ENCODE measurements at regions not wholly inside any gene's neighbourhood (a gene's known extent, or its start where the extent isn't known, plus 50 kb on each side); places are given as distances from the start of the nearest gene placed in this dataset.

DNA sequence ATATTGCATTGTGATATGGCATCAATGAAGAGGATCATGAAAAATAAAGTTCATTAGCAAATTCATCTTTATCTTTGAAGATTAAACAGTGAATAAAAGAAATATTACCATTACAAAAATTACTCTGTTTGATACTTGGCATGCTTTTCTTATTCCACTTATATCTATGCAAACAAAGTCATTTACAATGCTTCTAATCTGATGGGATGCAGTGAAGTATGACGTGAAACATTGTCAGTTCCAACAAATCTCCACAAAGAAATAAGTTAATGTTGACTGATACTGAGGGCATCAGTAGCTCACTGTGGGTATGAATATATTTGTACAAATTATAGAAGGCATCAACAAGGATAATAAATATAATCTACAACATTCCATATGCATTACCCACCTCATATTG lies 672.8 kb upstream of the POT1 start:
- Histone ChIP-seq H3K36me3 (ENCODE audit: low read depth) (no peaks in the 10 kb centered on the region), H3K4me1 (ENCODE audit: insufficient read depth, poor library complexity, severe bottlenecking) (no peaks in the 10 kb centered on the region), H3K27me3 (ENCODE audit: insufficient read depth, poor library complexity, severe bottlenecking) (no peaks in the 10 kb centered on the region), H3K4me3 (ENCODE audit: severe bottlenecking) (no peak overlapping the region), H3K27ac (ENCODE audit: poor library complexity, severe bottlenecking) (no peak overlapping the region), H3K9me3 (ENCODE audit: severe bottlenecking) (no peaks in the 10 kb centered on the region)
- TF ChIP-seq, protein P1, sequence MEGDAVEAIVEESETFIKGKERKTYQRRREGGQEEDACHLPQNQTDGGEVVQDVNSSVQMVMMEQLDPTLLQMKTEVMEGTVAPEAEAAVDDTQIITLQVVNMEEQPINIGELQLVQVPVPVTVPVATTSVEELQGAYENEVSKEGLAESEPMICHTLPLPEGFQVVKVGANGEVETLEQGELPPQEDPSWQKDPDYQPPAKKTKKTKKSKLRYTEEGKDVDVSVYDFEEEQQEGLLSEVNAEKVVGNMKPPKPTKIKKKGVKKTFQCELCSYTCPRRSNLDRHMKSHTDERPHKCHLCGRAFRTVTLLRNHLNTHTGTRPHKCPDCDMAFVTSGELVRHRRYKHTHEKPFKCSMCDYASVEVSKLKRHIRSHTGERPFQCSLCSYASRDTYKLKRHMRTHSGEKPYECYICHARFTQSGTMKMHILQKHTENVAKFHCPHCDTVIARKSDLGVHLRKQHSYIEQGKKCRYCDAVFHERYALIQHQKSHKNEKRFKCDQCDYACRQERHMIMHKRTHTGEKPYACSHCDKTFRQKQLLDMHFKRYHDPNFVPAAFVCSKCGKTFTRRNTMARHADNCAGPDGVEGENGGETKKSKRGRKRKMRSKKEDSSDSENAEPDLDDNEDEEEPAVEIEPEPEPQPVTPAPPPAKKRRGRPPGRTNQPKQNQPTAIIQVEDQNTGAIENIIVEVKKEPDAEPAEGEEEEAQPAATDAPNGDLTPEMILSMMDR (IDR thresholded peaks at IDR 0.05; ENCODE audit: poor library complexity, severe bottlenecking) = no peak
- DNase-seq (ENCODE audit: low spot score) = no peak
- no peak for ATAC-seq (ENCODE audit: low read depth)

DNA sequence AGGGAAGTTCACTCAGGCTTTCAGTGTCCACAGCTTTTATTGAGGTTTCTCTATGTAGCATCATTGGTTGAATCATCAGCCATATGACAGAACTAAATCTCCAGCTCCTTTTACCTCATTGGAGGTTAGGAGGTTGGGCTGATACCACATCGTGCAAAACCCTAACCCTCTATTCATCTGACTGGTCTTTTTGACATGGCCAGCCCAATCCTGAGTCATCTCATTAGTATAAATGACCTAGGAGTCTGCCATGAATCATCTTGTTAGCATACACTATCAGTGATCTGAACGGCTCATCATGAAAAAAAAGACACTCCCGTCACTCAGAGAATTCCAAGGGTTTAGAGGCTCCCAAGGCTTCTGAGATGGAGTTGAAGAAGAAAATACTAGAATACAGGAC lies 669.8 kb upstream of the POT1 start:
- Histone ChIP-seq H3K27me3 (ENCODE audit: insufficient read depth, poor library complexity, severe bottlenecking) (no peaks in the 10 kb centered on the region), H3K4me3 (ENCODE audit: severe bottlenecking) (no peak overlapping the region), H3K9me3 (ENCODE audit: severe bottlenecking) (no peaks in the 10 kb centered on the region), H3K4me1 (ENCODE audit: insufficient read depth, poor library complexity, severe bottlenecking) (no peaks in the 10 kb centered on the region), H3K27ac (ENCODE audit: poor library complexity, severe bottlenecking) (no peak overlapping the region), H3K36me3 (ENCODE audit: low read depth) (no peaks in the 10 kb centered on the region)
- TF ChIP-seq, protein P1 (IDR thresholded peaks at IDR 0.05; ENCODE audit: poor library complexity, severe bottlenecking) = no peak
- no peak for DNase-seq (ENCODE audit: low spot score)
- peak; percentile 44; the same call in 2 of the 3 replicates for ATAC-seq (ENCODE audit: low read depth)

DNA sequence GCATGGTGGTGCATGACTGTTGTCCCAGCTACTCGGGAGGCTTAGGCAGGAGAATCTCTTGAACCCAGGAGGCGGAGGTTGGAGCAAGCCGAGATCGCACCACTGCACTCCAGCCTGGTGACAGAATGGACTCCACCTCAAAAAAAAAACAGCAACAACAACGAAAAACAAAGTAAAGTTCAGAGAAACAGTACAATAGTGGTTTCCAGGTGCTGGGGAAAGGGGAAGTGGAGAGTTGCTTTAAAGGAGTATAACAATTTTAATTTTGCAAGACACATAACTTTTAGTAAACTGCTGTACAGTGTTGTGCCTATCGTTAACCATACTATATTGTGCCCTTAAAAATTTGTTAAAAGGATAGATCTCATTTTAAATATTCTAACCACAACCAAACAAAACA lies 662.7 kb upstream of the POT1 start:
- Histone ChIP-seq H3K4me3 (ENCODE audit: severe bottlenecking) (no peak overlapping the region), H3K27ac (ENCODE audit: poor library complexity, severe bottlenecking) (no peak overlapping the region), H3K27me3 (ENCODE audit: insufficient read depth, poor library complexity, severe bottlenecking) (no peaks in the 10 kb centered on the region), H3K9me3 (ENCODE audit: severe bottlenecking) (no peaks in the 10 kb centered on the region), H3K4me1 (ENCODE audit: insufficient read depth, poor library complexity, severe bottlenecking) (no peaks in the 10 kb centered on the region), H3K36me3 (ENCODE audit: low read depth) (no peaks in the 10 kb centered on the region)
- no peak for DNase-seq (ENCODE audit: low spot score)
- TF ChIP-seq, protein P1 (IDR thresholded peaks at IDR 0.05; ENCODE audit: poor library complexity, severe bottlenecking) = no peak
- no peak for ATAC-seq (ENCODE audit: low read depth)

DNA sequence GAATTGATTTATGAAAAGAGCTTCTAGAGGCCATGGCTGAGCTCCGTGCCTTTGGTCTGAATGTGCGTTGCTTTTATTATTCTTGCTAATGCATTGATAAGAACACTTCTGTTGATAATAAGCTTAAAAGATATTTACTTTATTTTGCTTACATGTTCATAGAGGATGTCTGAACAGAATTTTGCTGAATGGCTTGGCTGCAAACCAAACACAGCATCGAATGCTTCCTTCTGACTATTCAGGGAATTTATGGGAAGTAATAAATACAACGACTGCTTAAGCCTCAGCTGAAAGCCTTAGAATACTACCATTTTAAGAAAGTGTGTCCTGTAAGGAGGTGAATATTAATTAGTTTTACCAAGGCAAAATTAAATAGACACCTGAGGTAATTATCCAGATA lies 643.5 kb upstream of the POT1 start:
- ATAC-seq (ENCODE audit: low read depth) (no peak), DNase-seq (ENCODE audit: low spot score) (no peak)
- Histone ChIP-seq H3K36me3 (ENCODE audit: low read depth) (no peaks in the 10 kb centered on the region), H3K9me3 (ENCODE audit: severe bottlenecking) (no peaks in the 10 kb centered on the region), H3K27me3 (ENCODE audit: insufficient read depth, poor library complexity, severe bottlenecking) (no peaks in the 10 kb centered on the region), H3K4me3 (ENCODE audit: severe bottlenecking) (no peak overlapping the region), H3K4me1 (ENCODE audit: insufficient read depth, poor library complexity, severe bottlenecking) (no peaks in the 10 kb centered on the region), H3K27ac (ENCODE audit: poor library complexity, severe bottlenecking) (no peak overlapping the region)
- TF ChIP-seq, protein P1 (IDR thresholded peaks at IDR 0.05; ENCODE audit: poor library complexity, severe bottlenecking) = no peak

DNA sequence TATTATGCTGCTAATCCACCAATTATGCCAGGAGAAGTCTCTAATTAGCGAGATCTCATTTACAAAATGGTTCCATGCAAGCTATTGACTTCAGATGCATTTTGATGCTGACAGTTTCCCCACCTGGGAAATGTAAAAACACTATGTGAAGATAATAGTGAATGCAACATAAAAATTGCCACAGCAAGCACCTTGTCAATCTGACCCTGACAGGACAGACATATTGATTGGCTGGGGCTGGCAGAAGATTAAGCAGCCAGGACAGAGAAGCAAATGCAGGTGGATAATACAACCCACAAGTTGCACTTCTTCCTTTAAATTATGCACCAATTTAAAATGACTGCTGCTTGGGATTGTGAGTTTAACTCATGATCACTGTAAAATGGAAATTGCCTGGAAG lies 642.8 kb upstream of the POT1 start:
- no peak overlapping the region for H3K4me3 ChIP-seq (ENCODE audit: severe bottlenecking)
- H3K27me3 ChIP-seq (ENCODE audit: insufficient read depth, poor library complexity, severe bottlenecking) = no peaks in the 10 kb centered on the region
- H3K9me3 ChIP-seq (ENCODE audit: severe bottlenecking) = no peaks in the 10 kb centered on the region
- TF ChIP-seq, protein P1 (IDR thresholded peaks at IDR 0.05; ENCODE audit: poor library complexity, severe bottlenecking) = no peak
- no peaks in the 10 kb centered on the region for H3K36me3 ChIP-seq (ENCODE audit: low read depth)
- ATAC-seq (ENCODE audit: low read depth) (no peak), DNase-seq (ENCODE audit: low spot score) (no peak)
- no peaks in the 10 kb centered on the region for H3K4me1 ChIP-seq (ENCODE audit: insufficient read depth, poor library complexity, severe bottlenecking)
- H3K27ac ChIP-seq (ENCODE audit: poor library complexity, severe bottlenecking) = no peak overlapping the region
